Astrocyte of the spinal cord (primary cell): ENCODE measurements at regions not wholly inside any gene's neighbourhood (a gene's known extent, or its start where the extent isn't known, plus 50 kb on each side); places are given as distances from the start of the nearest gene placed in this dataset.

Experiments
- DNase-seq: peaks from one replicate; pipeline ENCODE4 v3.0.0; 2011; ENCODE audit warnings: low read depth, low spot score
- H3K4me3 ChIP-seq: 2 replicates; pipeline ENCODE4 v1.5.1; 2011; ENCODE audit warnings: low read depth, mild to moderate bottlenecking, low read length, moderate library complexity
- CTCF ChIP-seq: IDR thresholded peaks from 2 replicates; pipeline ENCODE4 v1.5.1; 2012; ENCODE audit warnings: low read depth, mild to moderate bottlenecking, low read length, inconsistent platforms
- in situ Hi-C: cut with HindIII; loops from 2 replicates; pipeline ENCODE4 v1.10.0; 2017; ENCODE audit warnings: low sequenced_read_pairs

GRCh38 chr14:104349950-104350349 lies 211.6 kb downstream of the KIF26A start:
- TF ChIP-seq CTCF = no peak
- in situ Hi-C loops = no loop called here
- H3K4me3 ChIP-seq = no peak overlapping the region
- DNase-seq = no peak

GRCh38 chr14:104350463-104351185 lies 212.2 kb downstream of the KIF26A start:
- H3K4me3 ChIP-seq = no peak overlapping the region
- in situ Hi-C loops = no loop called here
- no peak for TF ChIP-seq CTCF
- peak; percentile 1 for DNase-seq

- H3K4me3 ChIP-seq = no peak overlapping the region
- no peak for TF ChIP-seq CTCF
- DNase-seq = no peak
- in situ Hi-C loops = no loop called here
Observed at GRCh38 chr14:104351849-104352492, 213.6 kb downstream of the KIF26A start.

GRCh38 chr14:104352493-104353220 lies 214.3 kb downstream of the KIF26A start:
- TF ChIP-seq CTCF = no peak
- no peak overlapping the region for H3K4me3 ChIP-seq
- DNase-seq = no peak
- in situ Hi-C loops = no loop called here

- H3K4me3 ChIP-seq = no peak overlapping the region
- in situ Hi-C loops = no loop called here
- no peak for TF ChIP-seq CTCF
- no peak for DNase-seq
Observed at GRCh38 chr14:104353221-104353920, 215.0 kb downstream of the KIF26A start.
